Epithelial cell of proximal tubule (primary cell): ENCODE measurements at regions not wholly inside any gene's neighbourhood (a gene's known extent, or its start where the extent isn't known, plus 50 kb on each side); places are given as distances from the start of the nearest gene placed in this dataset.

Experiments
- DNase-seq: peaks from one replicate; pipeline ENCODE4 v3.0.0-alpha.2; 2011; ENCODE audit warnings: low read depth
- H3K4me3 ChIP-seq: 2 replicates; pipeline ENCODE4 v1.5.1; 2011; ENCODE audit warnings: low read depth, mild to moderate bottlenecking, low read length
- TF ChIP-seq, protein P1 (sequence below): conservative IDR thresholded peaks from 2 replicates; pipeline ENCODE4 v1.5.1; 2012; ENCODE audit warnings: low read depth, mild to moderate bottlenecking, low read length

GRCh38 chr14:57943541-57943940, 77.6 kb upstream of the SLC35F4 start:
- H3K4me3 ChIP-seq: no peak overlapping the region
- no peak for DNase-seq
- TF ChIP-seq, protein P1, sequence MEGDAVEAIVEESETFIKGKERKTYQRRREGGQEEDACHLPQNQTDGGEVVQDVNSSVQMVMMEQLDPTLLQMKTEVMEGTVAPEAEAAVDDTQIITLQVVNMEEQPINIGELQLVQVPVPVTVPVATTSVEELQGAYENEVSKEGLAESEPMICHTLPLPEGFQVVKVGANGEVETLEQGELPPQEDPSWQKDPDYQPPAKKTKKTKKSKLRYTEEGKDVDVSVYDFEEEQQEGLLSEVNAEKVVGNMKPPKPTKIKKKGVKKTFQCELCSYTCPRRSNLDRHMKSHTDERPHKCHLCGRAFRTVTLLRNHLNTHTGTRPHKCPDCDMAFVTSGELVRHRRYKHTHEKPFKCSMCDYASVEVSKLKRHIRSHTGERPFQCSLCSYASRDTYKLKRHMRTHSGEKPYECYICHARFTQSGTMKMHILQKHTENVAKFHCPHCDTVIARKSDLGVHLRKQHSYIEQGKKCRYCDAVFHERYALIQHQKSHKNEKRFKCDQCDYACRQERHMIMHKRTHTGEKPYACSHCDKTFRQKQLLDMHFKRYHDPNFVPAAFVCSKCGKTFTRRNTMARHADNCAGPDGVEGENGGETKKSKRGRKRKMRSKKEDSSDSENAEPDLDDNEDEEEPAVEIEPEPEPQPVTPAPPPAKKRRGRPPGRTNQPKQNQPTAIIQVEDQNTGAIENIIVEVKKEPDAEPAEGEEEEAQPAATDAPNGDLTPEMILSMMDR: no peak

DNA sequence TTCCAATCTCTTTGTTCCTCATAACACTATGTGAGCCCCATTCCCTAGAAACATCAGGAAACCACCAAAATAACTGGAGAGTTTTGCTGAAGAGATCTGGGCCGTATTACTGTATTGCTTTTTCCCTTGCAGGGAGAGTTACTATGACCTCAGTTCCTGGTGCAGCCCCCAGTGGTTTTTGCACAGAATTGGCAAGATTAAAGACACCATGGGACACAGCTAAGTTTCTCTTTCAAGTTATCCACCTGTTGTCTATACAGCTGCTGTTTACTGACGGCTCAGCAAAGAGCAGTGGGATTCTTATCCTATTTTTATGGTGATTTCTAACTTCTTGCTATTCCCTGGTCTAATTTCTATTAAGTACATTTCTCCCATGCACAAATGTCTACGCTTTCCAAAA, 77.1 kb upstream of the SLC35F4 start:
- TF ChIP-seq, protein P1: no peak
- H3K4me3 ChIP-seq: no peak overlapping the region
- no peak for DNase-seq

GRCh38 chr14:57939084-57939483, 73.2 kb upstream of the SLC35F4 start:
- no peak for DNase-seq
- TF ChIP-seq, protein P1: no peak
- H3K4me3 ChIP-seq: no peak overlapping the region

GRCh38 chr14:57938533-57938932, 72.6 kb upstream of the SLC35F4 start:
- no peak overlapping the region for H3K4me3 ChIP-seq
- TF ChIP-seq, protein P1: no peak

DNA sequence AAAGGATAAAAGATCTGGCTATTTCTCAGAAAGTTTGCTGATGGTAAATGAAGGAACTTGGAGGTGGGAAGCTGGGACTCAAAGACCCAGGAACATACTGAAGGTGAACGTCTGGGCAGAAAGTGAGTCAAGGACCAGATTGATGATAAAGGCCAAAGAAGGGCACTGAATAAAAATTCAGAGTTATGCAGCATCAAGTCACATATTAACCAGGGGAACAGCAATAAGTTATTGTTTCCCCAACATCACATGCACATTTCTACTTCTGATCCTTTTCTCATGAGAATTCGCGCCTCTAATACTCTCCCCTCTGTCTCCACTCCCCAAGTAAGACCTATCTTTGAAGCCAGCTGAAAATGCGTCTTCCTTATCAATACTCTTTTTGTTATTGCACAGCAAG, 71.8 kb upstream of the SLC35F4 start:
- TF ChIP-seq, protein P1: no peak
- H3K4me3 ChIP-seq: no peak overlapping the region
- peak; percentile 56 for DNase-seq

More at GRCh38 chr14:57938533-57938932, 72.6 kb upstream of the SLC35F4 start:
- DNase-seq: no peak

DNA sequence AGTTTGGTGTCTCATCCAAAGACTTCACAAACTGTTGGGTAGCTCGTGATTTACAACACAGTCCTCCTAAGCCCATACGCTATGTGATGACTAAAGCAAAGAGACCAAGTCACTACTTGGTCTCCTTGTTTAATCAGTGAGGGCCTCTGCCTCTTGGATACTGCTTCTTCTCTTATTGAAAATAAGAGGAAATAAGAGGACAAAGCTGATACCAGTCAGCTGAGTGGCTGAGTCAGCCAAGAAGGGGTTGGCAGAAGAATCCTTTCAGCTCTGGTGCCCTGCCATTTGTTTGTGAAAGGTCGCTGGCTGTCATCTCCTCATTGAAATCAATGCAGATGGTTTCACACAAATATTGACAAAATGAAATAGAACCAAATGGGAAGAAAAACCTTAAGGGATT, 67.5 kb upstream of the SLC35F4 start:
- DNase-seq: peak; percentile 47
- TF ChIP-seq, protein P1: no peak
- no peak overlapping the region for H3K4me3 ChIP-seq

DNA sequence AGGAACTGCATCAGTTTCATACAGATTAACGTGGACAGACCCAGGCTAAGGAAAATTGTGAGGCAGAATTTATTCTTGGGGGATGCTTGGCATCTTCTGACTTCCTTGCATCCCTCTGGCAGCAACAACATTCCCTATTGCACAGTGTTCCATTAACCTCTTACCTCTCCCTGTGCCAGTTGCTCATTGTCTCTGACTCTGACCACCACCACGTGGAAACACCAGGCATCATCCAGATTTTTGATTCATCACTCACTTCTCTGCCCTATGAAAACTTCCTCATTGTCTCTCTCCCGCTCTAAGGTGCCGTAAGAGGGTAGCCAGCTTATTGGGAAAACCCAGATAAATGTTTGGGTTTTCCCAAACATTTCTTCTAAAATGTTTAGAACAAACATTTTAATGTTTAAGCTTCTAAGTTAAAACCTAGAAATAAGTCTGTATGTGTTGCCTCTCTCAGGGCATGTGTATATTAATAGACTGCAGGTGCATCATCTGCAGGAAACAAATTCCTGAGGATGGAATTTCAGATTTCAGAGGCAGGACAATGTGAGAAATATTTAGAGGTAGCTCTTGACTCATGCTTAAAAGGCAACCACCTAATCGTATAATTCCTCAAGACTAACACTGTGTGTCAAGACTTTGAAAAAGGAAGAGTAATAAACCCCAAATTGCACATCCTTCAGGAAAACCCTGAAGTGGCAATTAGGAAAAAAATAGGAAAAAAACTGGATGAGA, 64.5 kb upstream of the SLC35F4 start:
- H3K4me3 ChIP-seq: no peak overlapping the region
- DNase-seq: peak; percentile 63
- TF ChIP-seq, protein P1: peak; percentile 9
